ENCODE measurements at regions not wholly inside any gene's neighbourhood (a gene's known extent, or its start where the extent isn't known, plus 50 kb on each side); places are given as distances from the start of the nearest gene placed in this dataset.
"Not testable (repeated sequence)": the region's sequence is repeated elsewhere in the genome, so short reads cannot be mapped to it uniquely, and the experiment has no call there.

- H3K27me3 ChIP-seq = no peaks in the 10 kb centered on the region
- no peaks in the 10 kb centered on the region for H3K9me3 ChIP-seq
- TF ChIP-seq POLR2A (IDR thresholded peaks at IDR 0.05) = no peak
- no peak for TF ChIP-seq POLR2AphosphoS5 (IDR thresholded peaks at IDR 0.05)
- TF ChIP-seq CTCF (IDR thresholded peaks at IDR 0.05) = peak in 2 of 4 experiments; percentile 37 to 59
- TF ChIP-seq EP300 (IDR thresholded peaks at IDR 0.05) = no peak
- H3K4me3 ChIP-seq = no peak overlapping the region
- no peak overlapping the region for H3K27ac ChIP-seq
- WGBS, 2 donors (ENCODE audit: low coverage in 1 of 2) = 29% methylated on average over 3 of the region's 11 CpGs; no CpG with 5 or more reads in 1 of the 2 donors
- no peak for ATAC-seq
- no peaks in the 10 kb centered on the region for H3K36me3 ChIP-seq
- H3K4me1 ChIP-seq = no peaks in the 10 kb centered on the region
Measured at GRCh38 chr4:9703391-9703790, 78.0 kb upstream of the DRD5 start.

DNA sequence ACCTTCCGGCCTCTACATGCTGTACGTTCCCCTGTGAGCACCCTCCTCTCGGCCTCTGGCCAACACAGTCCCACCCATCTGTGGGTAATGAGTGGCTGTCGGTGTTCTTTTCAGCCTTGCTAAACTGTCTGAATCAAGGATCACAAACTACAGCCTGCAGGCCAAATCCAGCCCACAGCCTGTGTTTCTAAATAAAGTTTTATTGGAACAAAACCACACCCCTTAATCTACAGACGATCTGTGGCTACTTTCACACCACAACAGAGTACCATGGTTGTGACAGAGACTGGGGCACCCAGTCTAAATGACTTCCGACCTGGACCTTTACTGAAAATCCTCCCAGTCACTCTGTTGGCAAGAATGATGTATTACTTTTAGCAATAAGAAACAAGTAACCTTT is 77.3 kb upstream of the DRD5 start:
- not testable (repeated sequence) for H3K4me1 ChIP-seq, H3K9me3 ChIP-seq, H3K36me3 ChIP-seq, H3K4me3 ChIP-seq, ATAC-seq, H3K27ac ChIP-seq, H3K27me3 ChIP-seq
- WGBS, 2 donors (ENCODE audit: low coverage in 1 of 2) = 88 to 89% methylated on average over 3 to 6 of the region's 6 CpGs

- Histone ChIP-seq H3K4me3 (no peak overlapping the region), H3K4me1 (no peaks in the 10 kb centered on the region), H3K27ac (no peak overlapping the region), H3K27me3 (no peaks in the 10 kb centered on the region), H3K9me3 (no peaks in the 10 kb centered on the region), H3K36me3 (no peaks in the 10 kb centered on the region)
- TF ChIP-seq POLR2A (IDR thresholded peaks at IDR 0.05) = no peak
- TF ChIP-seq CTCF (IDR thresholded peaks at IDR 0.05) = no peak
- no peak for TF ChIP-seq POLR2AphosphoS5 (IDR thresholded peaks at IDR 0.05)
- no peak for TF ChIP-seq EP300 (IDR thresholded peaks at IDR 0.05)
- ATAC-seq = no peak
- 60 to 100% methylated on average over 1 to 3 of the region's 13 CpGs for WGBS, 2 donors (ENCODE audit: low coverage in 1 of 2)
Measured at GRCh38 chr4:9704551-9705332, 76.7 kb upstream of the DRD5 start.

DNA sequence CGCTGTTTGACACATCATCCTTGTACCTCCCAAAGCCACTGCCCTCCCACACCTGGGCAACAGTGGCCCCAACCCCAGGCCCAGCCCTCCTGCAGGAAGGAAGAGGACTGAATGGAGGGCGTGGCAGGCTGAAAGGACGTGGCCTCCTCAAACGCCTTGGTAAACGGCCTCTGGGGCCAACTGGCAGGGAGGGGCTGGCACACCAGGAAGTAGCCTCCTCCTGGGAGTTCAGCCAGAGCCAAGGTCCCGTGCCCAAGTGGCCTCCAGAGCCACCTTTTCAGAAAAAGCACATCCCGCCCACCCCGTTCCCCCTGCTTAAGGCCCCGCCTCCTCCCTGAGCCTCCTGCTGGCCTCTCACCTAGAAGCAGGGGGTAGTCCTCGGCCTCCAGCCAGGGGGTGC is 74.2 kb upstream of the DRD5 start:
- not testable (repeated sequence) for ATAC-seq, H3K27me3 ChIP-seq

GRCh38 chr4:9707936-9708335 is 73.5 kb upstream of the DRD5 start:
- not testable (repeated sequence) for H3K27me3 ChIP-seq, H3K27ac ChIP-seq, H3K4me3 ChIP-seq, H3K9me3 ChIP-seq, ATAC-seq, H3K36me3 ChIP-seq, H3K4me1 ChIP-seq
- WGBS, 2 donors (ENCODE audit: low coverage in 1 of 2) = 93% methylated on average over 2 of the region's 15 CpGs; no CpG with 5 or more reads in 1 of the 2 donors

More for the DNA sequence above, 74.2 kb upstream of the DRD5 start:
- not testable (repeated sequence) for H3K4me1 ChIP-seq, H3K36me3 ChIP-seq, H3K27ac ChIP-seq, H3K9me3 ChIP-seq, H3K4me3 ChIP-seq
- WGBS, 2 donors (ENCODE audit: low coverage in 1 of 2) = no CpG with 5 or more reads among the region's 10 CpGs

DNA sequence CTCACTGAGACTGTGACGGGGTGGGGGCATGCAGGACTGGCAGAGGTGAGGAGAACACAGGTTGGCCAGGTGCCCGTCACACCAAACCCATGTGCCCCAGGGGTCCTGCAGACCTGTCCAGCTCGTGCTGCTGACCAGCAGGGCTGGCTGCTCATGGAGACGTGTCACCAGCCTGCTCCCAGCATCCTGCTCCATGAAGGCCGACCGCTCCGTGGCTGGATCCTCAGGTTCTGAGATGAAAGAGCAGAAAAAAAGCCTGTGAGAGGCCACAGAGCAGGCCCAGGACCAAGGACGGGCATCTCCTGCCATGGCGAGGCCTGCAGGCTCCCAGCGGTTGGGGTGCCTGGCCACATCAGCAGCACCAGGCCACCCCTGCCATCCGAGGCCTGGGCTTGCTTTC is 71.7 kb upstream of the DRD5 start:
- TF ChIP-seq POLR2AphosphoS5 (IDR thresholded peaks at IDR 0.05) (no peak), POLR2A (IDR thresholded peaks at IDR 0.05) (no peak), CTCF (IDR thresholded peaks at IDR 0.05) (no peak), EP300 (IDR thresholded peaks at IDR 0.05) (no peak)
- H3K9me3 ChIP-seq = no peaks in the 10 kb centered on the region
- no peaks in the 10 kb centered on the region for H3K27me3 ChIP-seq
- H3K4me3 ChIP-seq = no peak overlapping the region
- no peaks in the 10 kb centered on the region for H3K36me3 ChIP-seq
- WGBS, 2 donors (ENCODE audit: low coverage in 1 of 2) = no CpG with 5 or more reads among the region's 11 CpGs
- no peaks in the 10 kb centered on the region for H3K4me1 ChIP-seq
- no peak for ATAC-seq
- H3K27ac ChIP-seq = no peak overlapping the region

DNA sequence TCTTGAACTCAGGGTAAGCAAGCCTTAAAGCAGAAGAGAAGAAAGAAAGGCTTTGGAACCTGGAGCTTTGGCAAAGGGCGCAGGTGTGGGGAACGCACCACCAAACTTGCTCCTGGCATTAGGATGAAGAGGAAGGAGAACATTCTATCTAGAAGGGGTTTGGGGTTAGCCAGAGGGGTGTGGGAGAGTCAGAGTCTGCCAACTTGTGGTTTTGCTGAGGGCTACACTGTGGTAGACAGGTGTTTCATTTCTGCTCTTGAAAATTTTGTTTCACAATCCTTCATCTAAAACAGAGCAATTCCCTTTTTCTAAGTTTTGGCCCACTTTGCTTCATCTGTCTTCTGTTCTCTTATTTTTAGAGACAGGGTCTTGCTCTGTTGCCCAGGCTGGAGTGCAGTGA is 66.2 kb upstream of the DRD5 start:
- not testable (repeated sequence) for H3K9me3 ChIP-seq, ATAC-seq, H3K36me3 ChIP-seq, H3K4me3 ChIP-seq, H3K27ac ChIP-seq, H3K27me3 ChIP-seq, H3K4me1 ChIP-seq
- 89 to 96% methylated on average over 2 of the region's 2 CpGs for WGBS, 2 donors (ENCODE audit: low coverage in 1 of 2)
